ENCODE measurements at regions not wholly inside any gene's neighbourhood (a gene's known extent, or its start where the extent isn't known, plus 50 kb on each side); places are given as distances from the start of the nearest gene placed in this dataset.

GRCh38 chr5:106909716-106910115 is 761.0 kb downstream of the EFNA5 start:
- no peaks in the 10 kb centered on the region for H3K9me3 ChIP-seq
- no peak overlapping the region for H3K4me3 ChIP-seq
- H3K36me3 ChIP-seq = no peaks in the 10 kb centered on the region
- no peaks in the 10 kb centered on the region for H3K27me3 ChIP-seq
- DNase-seq (ENCODE audit: low spot score in 2 of 2) = no peak
- no peak overlapping the region for H3K27ac ChIP-seq
- no peaks in the 10 kb centered on the region for H3K4me1 ChIP-seq
- TF ChIP-seq, protein P1, sequence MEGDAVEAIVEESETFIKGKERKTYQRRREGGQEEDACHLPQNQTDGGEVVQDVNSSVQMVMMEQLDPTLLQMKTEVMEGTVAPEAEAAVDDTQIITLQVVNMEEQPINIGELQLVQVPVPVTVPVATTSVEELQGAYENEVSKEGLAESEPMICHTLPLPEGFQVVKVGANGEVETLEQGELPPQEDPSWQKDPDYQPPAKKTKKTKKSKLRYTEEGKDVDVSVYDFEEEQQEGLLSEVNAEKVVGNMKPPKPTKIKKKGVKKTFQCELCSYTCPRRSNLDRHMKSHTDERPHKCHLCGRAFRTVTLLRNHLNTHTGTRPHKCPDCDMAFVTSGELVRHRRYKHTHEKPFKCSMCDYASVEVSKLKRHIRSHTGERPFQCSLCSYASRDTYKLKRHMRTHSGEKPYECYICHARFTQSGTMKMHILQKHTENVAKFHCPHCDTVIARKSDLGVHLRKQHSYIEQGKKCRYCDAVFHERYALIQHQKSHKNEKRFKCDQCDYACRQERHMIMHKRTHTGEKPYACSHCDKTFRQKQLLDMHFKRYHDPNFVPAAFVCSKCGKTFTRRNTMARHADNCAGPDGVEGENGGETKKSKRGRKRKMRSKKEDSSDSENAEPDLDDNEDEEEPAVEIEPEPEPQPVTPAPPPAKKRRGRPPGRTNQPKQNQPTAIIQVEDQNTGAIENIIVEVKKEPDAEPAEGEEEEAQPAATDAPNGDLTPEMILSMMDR (IDR thresholded peaks at IDR 0.05) = no peak
- intact Hi-C loops (cut with DNase I) = no loop called here

DNA sequence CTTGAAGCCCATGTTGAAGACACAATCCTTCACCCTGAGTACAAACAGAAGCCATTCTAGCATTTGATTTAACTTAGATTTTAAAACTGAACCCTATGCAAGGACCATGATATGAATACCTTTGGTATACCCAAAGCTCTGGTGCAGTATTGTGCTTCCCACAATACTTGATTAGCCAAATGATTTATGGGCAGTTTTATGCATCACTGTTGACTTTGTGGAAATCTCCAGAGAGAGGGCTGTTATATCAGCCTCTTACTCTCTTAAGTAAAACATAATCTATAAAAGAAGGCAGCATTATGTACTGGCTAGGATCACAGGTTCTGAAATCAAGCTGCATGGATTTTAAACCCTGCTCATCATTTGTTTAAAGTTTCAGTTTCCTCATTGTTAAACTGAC is 762.8 kb downstream of the EFNA5 start:
- no peaks in the 10 kb centered on the region for H3K27me3 ChIP-seq
- H3K36me3 ChIP-seq = no peaks in the 10 kb centered on the region
- H3K4me1 ChIP-seq = no peaks in the 10 kb centered on the region
- no peaks in the 10 kb centered on the region for H3K9me3 ChIP-seq
- TF ChIP-seq, protein P1 (IDR thresholded peaks at IDR 0.05) = no peak
- DNase-seq (ENCODE audit: low spot score in 2 of 2) = no peak
- H3K4me3 ChIP-seq = no peak overlapping the region
- intact Hi-C loops (cut with DNase I) = no loop called here
- H3K27ac ChIP-seq = no peak overlapping the region

- no peaks in the 10 kb centered on the region for H3K36me3 ChIP-seq
- TF ChIP-seq, protein P1 (IDR thresholded peaks at IDR 0.05) = no peak
- intact Hi-C loops (cut with DNase I) = no loop called here
- no peak for DNase-seq (ENCODE audit: low spot score in 2 of 2)
- H3K4me3 ChIP-seq = no peak overlapping the region
- no peak overlapping the region for H3K27ac ChIP-seq
- no peaks in the 10 kb centered on the region for H3K9me3 ChIP-seq
- no peaks in the 10 kb centered on the region for H3K27me3 ChIP-seq
- H3K4me1 ChIP-seq = no peaks in the 10 kb centered on the region
Measured at GRCh38 chr5:106906199-106906598, 764.5 kb downstream of the EFNA5 start.

DNA sequence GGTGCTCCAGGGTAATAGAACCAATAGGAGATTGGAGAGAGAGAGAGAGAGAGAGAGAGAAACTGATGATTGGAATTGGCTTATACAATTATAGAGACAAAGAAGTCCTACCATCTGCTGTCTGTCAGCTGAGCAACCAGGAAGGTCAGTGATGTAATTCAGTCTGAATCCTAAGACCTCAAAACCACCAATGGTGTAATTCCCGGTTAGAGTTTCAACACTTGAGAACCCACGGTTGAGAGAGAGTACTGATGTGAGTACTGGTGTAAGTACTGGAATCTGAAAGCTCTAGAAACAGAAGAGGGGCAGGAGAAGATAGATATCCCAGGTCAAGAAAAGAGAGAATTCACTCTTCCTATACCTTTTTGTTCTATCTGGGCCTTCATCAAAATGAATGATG is 775.8 kb downstream of the EFNA5 start:
- Histone ChIP-seq H3K27me3 (no peaks in the 10 kb centered on the region), H3K9me3 (no peaks in the 10 kb centered on the region), H3K27ac (no peak overlapping the region), H3K4me1 (no peaks in the 10 kb centered on the region), H3K4me3 (no peak overlapping the region), H3K36me3 (no peaks in the 10 kb centered on the region)
- TF ChIP-seq, protein P1 (IDR thresholded peaks at IDR 0.05) = no peak
- intact Hi-C loops (cut with DNase I) = no loop called here
- DNase-seq (ENCODE audit: low spot score in 2 of 2) = no peak

DNA sequence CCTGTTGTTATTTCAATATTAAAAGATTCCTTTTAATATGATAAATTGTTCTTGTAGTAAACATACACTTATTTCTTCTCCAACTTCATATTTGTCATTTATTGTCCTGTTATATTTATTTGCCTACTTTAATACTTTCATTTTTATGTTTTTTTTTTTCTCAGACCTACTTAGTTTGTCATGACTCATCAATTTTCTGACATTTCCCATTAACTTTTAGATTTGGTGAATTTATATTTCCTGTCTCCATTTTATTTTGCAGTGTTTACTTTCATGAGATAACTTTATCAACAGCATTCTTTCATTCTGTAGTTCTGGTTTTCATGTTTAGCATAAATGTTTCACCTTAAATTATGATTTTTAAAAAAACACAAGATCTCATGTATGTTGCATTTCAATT is 788.7 kb downstream of the EFNA5 start:
- no peaks in the 10 kb centered on the region for H3K9me3 ChIP-seq
- intact Hi-C loops (cut with DNase I) = no loop called here
- TF ChIP-seq, protein P1 (IDR thresholded peaks at IDR 0.05) = no peak
- no peak for DNase-seq (ENCODE audit: low spot score in 2 of 2)
- H3K4me1 ChIP-seq = no peaks in the 10 kb centered on the region
- no peaks in the 10 kb centered on the region for H3K27me3 ChIP-seq
- H3K4me3 ChIP-seq = no peak overlapping the region
- no peaks in the 10 kb centered on the region for H3K36me3 ChIP-seq
- no peak overlapping the region for H3K27ac ChIP-seq

DNA sequence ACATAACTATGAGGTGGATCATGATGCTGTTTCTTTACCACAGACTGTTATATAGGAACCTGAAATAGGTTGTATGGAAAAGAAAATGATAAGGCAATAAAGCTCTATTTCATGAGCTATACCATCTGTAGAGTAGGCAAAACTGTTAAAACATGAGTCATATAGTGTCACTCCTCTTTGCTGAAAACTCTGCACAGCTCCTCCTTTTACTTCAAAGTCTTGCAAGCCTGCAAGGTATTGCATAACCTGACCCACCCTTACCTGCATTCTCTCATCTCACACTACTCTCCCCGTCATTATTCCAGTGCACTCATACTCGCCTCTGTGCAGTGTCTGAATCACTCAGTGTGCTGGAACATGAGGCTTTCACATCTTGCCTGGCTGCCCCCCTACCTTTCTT is 790.1 kb downstream of the EFNA5 start:
- H3K27ac ChIP-seq = no peak overlapping the region
- H3K4me1 ChIP-seq = no peaks in the 10 kb centered on the region
- H3K36me3 ChIP-seq = no peaks in the 10 kb centered on the region
- H3K27me3 ChIP-seq = no peaks in the 10 kb centered on the region
- no peak for DNase-seq (ENCODE audit: low spot score in 2 of 2)
- H3K4me3 ChIP-seq = no peak overlapping the region
- TF ChIP-seq, protein P1 (IDR thresholded peaks at IDR 0.05) = no peak
- intact Hi-C loops (cut with DNase I) = no loop called here
- H3K9me3 ChIP-seq = no peaks in the 10 kb centered on the region

Data from ascending aorta (tissue), 2 donors.